SIG-M5 (cell line): ENCODE measurements at regions not wholly inside any gene's neighbourhood (a gene's known extent, or its start where the extent isn't known, plus 50 kb on each side); places are given as distances from the start of the nearest gene placed in this dataset.
"Not testable (repeated sequence)": the region's sequence is repeated elsewhere in the genome, so short reads cannot be mapped to it uniquely, and the experiment has no call there.

Experiments
- DNase-seq: peaks from one replicate; lab custom pipeline; 2025; lab: John Stamatoyannopoulos, UW

DNA sequence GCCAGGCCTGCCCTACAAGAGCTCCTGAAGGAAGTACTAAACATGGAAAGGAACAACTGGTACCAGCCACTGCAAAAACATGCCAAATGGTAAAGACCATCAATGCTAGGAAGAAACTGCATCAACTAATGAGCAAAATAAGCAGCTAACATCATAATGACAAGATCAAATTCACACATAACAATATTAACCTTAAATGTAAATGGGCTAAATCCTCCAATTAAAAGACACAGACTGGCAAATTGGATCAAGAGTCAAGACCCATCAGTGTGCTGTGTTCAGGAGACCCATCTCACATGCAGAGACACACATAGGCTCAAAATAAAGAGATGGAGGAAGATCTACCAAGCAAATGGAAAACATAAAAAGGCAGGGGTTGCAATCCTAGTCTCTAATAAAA, 119.0 kb upstream of the CARMIL1 start:
- not testable (repeated sequence) for DNase-seq

DNA sequence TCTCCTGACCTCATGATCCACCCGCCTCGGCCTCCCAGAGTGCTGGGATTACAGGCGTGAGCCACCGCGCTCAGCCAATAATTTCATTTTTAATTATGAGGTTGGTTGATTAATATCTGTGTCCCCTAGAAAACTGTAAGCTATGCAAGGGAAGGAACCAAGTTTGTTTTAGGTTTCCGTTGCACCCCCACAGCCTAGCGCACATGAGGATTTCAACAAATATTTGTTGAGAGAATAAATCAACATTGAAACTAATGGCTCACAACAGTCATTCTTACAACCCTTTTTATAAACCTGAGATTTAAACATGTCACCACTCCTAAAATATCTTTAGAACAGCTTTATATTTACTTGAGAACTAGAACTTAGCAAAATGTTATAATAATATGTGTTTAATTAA, 114.0 kb upstream of the CARMIL1 start:
- DNase-seq = no peak

DNA sequence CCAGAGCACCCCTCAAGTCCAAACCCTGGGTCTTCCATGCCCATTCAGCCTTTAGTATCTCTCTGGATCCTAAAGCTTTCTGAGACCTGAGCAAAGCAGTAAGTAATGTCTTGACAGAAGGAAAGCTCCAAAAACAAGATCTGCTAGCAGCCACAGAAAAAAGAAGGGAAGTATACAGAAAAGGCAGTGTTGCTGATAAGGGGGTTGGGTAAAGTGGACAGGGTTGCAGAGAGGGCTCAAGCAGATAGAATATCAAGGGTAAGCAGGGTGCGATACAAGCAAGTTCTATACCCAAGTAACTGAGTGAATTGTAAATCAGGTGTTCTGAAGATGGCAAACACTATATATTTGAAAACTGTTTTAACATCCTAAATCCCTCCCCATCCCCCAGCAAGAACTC, 113.4 kb upstream of the CARMIL1 start:
- DNase-seq = no peak

DNA sequence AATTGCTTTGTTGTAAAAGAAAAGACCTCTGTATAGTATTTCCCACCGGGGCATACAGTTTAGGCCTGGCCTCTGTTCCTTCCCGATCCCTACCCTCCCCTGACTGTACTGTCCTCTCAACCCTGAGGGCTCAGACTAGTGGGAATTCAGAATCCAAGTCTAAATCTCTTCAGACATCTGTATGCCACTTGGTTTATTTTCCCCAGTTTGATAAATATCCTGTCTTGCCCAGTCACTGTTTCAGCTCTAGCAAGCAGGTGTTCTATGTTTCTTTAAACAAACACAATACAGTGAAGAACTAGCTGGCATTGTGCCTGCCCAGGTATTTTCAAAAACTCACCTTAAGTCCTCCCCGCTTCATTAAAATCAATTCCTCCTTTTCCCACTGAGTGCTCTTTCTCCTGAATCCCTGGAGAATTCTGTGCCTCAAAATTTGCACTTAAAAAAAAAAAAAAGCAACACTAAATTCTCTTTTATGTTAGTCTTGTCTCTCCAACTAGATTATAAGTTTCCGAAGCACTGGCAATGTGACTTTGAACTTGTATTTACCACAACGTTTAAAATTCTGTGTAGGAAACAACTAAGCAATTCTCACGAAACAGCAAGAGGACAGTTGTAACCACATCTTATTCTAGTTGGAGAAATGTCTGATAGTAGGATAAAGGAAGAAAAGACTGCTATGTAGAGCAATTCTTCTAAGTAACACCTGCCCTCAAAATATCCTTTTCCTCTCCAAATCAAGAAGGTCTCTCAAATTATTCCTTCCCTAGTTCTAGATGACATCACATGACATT, 112.0 kb upstream of the CARMIL1 start:
- DNase-seq = no peak

DNA sequence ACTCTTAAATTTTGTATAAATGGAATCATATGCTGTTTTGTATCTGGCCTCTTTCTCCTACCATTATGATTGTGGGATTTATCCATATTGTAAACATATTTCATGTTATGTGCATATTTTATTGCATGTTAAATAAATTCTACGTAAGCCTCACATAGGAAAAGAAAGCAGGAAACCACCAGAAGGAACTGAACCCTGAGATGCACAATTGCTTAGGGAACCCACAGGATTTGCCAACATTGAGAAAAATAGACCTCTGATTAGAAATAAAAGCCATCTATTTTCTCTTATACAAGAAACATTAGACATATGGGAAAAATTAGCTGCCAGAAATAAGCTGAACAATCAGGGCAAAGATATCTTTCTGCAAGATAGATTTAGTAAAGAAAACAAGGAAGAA, 111.2 kb upstream of the CARMIL1 start:
- no peak for DNase-seq

DNA sequence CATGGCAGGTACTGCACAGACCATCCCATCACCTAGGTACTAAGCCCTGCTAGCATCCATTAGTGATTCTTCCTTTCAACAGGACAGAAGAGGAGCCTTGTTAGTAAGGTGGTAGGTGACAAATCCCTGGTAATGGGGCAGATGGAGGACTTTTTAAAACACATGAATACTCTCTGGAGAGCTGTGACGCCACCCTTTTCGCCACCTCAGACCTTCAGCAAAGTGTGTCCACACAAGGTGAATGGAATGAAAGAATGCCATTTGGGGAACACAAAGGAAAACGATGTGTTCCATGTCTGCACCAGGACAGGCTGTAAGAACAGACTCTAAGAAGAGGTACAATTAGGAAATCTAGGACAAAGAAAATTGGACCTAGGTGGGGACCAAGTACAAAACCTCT, 110.5 kb upstream of the CARMIL1 start:
- no peak for DNase-seq

DNA sequence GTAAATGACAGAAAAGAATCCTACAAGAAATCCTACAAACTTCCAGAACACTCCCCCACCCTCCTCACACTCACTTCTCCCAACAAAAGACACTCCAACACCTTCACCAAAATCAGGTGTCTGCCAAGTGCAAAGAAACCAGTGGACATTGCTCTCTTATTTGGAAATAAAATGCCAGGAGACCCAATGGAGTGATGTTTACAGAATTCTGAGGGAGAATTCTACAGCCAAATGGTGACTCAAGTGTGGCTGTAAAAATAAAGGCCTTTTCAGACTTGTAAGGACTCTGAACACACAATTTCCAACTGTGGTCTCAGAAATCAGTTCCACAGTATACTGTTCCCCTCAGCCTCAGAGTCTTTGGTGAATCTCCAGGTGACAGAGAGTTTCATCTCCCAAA, 109.6 kb upstream of the CARMIL1 start:
- DNase-seq = no peak

DNA sequence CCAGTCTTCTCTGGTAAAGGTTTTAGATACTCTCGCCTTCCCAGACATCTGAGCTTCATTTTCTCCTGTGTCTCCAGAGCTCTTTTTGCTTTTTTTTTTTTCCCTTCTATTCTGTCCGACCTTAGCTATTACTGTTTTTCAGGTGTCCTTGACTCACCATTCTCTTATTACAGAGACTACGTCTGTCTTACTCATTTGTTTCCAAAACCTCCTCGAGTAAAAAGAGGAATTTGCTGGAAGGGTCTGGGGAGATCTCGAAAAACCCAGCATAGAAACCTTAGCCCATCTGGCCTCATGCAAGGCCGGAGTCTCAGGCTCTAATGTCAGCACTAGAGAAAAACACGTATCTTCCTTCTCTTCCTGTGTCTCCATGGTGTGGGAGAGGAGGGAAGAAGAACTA, 109.2 kb upstream of the CARMIL1 start:
- no peak for DNase-seq

DNA sequence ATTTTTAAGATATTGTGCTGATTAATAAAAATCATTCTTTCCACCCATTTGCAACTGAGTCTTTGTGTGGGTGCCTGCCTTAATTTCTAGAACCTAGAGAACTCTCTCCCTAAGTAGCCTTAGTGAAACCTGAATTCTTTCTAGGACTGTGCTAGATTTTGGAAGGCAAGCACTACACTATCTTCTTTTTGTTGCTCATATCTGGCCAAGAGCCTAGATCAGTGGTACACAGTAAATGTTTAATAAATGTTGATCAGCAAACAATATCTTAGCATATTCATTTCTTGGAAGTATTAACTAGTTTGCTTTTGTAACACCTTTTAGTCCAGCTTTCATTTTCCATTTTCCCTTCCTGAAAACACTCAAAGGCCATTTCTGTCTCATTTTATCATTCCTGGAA, 108.5 kb upstream of the CARMIL1 start:
- DNase-seq = no peak

DNA sequence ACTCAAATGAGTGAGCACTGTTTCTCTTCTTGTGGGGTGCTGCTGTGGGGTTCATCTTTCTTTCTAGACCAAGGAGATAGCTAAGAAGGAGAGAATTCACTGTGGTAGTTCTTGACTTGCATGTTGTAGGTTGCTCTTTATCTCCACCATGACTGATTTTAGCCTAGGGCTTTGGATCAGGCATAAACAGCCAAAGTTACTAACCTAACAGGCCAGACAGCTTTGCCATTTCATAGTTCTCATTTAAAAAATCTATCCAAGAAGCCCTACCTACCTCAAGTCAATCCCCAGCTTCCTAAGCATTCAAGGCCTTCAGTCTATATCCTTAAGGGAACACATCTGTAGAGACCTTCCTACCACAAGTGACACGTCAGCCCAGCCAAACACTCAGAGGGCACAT, 107.9 kb upstream of the CARMIL1 start:
- no peak for DNase-seq

DNA sequence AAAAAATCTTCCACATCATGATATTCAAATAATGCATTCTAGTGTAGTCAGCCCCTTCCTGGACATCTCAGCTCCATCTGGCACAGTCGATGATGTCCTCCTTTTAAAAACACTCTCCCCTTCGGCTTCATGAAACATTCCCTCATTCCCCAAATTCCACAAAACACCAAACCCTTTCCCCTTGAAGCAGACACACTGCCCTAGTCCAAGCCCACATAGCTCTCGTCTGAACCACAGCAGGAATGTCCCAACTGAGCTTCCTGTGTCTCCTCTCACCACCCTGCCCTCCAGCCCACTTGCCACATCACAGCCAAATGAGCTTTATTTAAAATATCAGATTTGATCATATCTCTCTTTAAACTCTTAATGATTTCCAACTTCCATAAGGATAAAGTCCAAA, 106.4 kb upstream of the CARMIL1 start:
- no peak for DNase-seq

DNA sequence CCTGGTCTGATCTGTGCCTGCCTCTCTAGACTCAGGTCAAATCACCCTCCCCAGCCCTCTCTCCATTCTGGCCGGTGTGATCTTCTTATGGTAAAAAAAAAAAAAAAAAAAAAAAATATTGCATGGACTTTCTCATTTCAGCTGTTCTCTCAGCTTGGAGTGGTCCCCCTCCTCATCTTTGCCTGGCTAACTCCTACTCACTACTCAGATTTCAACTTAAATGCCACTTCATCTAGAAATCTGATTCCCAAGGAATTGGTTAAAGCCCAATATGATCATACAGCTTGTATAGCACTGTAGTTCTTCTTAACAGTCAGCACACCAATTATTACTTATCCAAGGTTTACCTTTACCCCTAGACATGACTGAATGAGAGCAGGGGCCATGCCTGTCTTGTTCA, 105.9 kb upstream of the CARMIL1 start:
- DNase-seq = no peak

DNA sequence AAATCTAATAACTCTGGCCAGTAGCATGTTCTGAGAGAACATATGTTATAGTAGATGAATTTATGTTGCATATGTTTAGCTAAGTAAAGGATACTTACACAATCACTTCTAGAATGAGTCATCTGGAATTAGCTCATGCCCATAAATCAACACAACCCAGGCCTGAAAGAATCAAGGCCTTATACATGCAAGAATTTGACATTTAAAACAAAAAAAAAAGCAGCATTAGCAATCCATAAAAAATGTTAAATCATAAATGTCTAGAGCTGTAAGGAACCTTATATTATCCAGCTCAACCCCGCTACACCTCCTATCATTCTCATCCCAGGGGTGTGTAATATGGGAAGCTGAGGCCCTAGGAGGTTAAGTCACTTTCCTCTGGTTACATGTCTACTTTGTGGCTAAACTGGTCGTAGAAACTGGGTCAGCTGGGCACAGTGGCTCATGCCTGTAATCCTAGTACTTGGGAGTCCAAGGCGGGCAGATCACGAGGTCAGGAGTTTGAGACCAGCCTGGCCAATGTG, 105.2 kb upstream of the CARMIL1 start:
- peak; percentile 31 for DNase-seq

DNA sequence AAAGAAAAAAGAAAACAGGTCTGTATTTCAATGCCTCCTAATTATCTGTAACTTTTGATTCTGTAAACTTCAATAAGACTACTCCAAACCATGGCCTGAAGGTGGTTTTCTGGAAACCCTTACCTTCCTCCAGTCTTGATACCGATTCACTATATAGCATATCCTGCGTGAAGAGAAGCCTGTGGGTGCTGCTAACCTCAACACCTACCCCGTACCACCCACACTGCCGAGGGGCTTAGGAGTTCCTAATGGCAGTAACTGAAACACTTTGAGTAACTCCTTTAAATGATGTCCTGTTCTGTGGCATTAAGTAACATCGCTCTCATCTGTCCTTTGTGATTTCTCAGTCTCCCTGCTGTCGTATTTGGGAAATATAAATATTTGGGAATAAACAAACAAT, 104.5 kb upstream of the CARMIL1 start:
- DNase-seq = no peak

DNA sequence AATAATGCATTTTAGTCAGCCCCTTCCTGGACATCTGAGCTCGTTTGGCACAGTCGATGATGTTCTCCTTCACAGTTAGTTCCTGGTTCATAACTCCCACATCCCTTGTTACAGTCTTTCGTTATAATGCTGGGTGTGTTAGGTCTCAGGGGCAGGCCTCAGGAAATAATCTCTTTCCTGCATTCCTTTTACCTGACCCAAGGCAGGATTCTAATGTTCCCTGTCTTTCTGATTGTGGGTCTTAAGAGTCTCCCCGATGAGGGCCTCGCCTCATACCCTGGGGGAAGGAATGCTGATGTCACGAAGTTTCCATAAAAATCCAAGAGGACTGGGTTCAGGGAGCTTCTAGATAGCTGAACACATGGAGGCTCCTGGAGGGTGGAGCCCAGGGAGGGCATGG, 104.0 kb upstream of the CARMIL1 start:
- no peak for DNase-seq

DNA sequence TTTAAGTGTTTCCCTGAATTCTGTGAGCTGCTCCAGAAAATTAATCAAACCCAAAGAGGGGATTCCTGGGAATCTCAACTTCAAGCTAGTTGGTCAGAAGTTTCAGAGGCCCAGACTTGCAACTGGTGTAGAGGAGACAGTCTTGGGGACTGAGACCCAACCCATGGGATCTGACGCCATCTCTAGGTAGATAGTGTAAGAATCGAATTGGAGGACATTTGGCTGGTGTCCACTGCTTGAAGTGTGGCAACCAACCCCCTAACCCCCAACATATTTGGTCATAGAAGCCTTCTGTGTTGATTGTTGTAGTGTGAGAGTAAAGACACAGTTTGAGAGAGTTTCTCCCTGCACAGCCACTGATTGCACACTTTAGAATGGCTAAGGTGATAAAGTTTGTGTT, 103.5 kb upstream of the CARMIL1 start:
- DNase-seq = no peak

DNA sequence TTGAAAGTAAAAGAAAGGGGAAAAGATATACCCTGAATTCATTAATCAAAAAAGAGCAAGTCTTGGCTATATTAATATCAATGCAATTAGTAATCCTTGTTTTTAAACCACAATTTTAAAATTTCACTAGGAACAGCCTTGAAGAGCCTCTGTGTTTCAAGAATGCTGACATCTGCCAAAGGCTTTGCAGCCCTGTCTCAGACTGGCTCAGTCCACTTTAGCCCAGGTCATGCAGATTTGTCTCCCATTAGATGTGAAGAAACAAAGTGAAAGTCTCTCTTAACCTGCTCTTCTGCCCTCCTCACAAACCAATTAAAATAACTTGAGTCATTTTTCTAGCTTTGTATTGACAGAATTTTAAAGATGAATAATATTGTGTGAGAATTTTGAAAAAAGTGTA, 102.7 kb upstream of the CARMIL1 start:
- DNase-seq = no peak

DNA sequence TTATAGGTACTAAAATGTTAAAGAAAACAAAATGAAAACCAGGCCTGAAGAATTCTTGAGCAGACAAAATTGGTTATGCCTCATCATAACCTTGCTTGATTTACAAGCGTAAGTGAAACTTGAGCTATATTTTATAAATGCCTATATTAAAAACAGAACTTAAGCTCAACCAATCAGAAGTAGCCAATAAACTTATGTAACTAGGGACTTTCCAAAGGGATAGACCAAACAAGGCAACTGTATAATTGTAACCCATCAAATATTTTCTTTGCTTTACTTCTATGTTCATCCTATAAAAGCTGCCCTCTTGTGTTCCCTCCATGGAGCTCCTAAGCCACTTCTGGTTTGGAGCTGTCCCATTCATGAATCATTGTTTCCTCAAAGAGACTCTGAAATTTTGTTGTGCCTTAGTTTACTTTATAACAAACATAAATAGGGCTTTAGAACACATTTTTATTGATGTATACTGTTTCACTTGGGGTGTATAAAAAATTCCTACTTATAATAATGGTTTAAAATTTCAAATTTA, 101.6 kb upstream of the CARMIL1 start:
- DNase-seq = no peak

DNA sequence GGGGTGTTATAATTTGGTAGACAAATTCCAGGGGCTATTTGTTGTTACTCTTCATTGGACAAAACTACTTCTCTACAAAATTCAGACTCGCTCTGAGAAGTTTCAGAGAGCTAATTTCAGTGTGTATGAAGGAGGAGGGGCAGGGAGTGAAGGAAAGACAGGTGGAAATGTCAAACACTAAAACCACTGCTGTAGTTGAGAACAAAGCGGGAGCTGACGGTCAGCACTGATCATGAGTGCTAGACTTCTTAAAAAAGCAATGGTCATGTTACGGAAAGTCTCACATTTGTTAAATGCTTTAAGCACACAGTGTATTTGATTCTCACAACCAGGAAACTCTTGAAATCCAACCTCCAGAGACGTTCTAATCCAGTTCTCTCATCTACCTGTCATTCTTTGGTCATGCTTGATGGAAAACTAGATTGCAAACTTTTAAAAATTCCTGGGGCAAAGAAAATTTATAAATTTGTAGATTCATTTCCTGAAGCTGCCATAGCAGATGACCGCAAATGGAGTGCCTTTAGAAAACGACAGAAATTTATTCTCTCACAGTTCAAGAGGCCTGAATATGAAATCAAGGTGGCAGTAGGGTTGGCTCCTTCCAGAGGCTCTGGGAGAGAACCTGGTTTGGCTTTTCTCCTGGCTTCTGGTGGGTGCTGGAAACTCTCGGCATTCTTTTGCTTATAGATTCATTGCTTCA, 100.7 kb upstream of the CARMIL1 start:
- DNase-seq = no peak

DNA sequence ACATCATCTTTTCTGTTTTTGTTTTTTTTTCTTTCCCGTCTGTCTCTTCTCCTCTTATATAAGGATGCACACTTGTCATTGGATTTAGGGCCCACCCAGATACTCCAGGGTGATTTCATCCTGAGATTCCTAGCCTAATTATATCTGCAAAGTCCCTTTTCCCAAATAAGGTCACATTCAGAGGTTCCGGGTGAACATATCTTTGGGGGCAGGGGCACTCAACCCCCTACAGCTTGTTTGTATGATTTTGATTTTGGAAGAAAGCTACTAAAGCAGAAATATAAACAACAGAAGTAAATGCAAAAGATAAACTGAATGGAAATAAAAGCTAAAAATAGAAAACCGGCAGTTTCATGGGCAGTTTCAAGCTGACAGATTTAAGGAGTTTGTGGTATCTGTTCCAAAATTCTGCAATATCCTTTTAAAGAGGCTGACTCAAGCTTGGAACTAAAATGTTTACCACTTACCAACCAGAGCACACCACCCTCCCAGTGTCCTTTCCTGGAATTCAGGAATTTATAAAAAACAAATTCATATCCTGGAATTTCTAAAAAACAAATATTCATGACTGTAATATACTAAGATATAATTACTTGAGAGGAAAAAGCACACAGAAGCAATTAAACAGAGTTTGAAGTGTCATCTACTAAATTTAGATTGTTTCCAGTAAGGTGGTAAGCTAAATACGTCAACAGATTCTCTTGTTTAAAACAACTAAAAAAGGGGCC, 100.0 kb upstream of the CARMIL1 start:
- DNase-seq = no peak

DNA sequence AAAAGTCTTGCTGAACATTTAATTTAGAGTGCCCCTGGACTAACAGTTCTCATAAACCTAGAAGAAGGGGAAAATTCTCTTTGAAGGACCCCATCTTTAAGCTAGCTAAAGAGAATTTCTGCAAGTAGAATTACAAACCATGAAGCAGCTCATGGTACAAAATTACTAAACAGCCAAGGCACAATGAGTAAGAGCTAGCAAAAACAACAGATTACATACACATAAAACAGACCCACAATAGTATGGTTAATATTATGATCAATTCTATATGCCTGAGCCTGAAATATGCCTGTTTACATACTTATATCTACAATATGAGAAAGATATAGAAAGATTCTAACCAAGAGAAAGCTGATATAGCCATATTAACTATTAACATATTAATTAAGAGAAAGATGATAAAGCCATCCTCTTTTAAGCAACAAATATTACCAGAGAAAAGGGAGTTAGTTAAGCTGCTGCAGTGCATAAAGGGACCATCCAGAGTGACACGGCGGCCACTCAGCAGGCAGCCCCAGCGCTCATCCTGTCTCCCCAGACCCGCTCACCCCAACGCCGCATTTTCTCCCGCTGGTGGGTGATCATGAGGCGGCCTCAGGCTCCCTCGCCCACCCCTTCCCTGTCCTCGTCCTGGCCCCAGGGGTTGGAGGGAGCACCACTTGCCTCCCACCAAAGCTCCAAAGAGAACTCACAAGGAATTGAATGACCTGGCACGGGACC, 98.4 kb upstream of the CARMIL1 start:
- no peak for DNase-seq

DNA sequence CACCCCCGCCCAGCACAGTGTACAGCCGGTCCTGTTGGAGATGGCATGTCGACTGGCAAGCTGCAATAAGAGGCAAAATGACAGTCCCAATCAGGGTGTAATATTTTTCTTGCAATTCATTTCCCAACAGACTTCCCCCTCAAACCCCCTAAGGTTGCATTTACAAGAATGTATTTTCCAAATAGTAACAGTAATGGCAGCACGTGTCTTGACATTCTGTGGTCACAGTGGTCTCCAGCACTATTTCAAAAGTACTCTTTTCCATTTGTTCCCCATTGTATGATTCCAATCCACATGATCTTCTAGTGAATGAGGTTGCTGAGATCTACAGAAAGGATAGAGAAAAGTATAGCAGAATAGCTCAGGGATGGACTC, 97.8 kb upstream of the CARMIL1 start:
- no peak for DNase-seq
